GM06990 (cell line): ENCODE measurements at regions not wholly inside any gene's neighbourhood (a gene's known extent, or its start where the extent isn't known, plus 50 kb on each side); places are given as distances from the start of the nearest gene placed in this dataset.

Source experiments
- DNase-seq: peaks from one replicate; pipeline ENCODE4 v3.0.0-alpha.2; 2011; ENCODE audit not compliant: insufficient read length; ENCODE audit errors: extremely low read depth
- H3K27me3 ChIP-seq: replicated peaks from 2 replicates; pipeline ENCODE4 v1.6.0; 2011; ENCODE audit warnings: low read length; ENCODE audit not compliant: control insufficient read depth, insufficient read depth
- H3K36me3 ChIP-seq: 2 replicates; pipeline ENCODE4 v1.5.1; 2011; ENCODE audit warnings: low read length; ENCODE audit not compliant: control insufficient read depth, insufficient read depth
- H3K4me3 ChIP-seq: replicated peaks from 2 replicates; pipeline ENCODE4 v1.5.1; 2011; ENCODE audit warnings: low read depth, mild to moderate bottlenecking, control low read depth, low read length
- TF ChIP-seq, protein P1 (sequence below): IDR thresholded peaks from 2 replicates; pipeline ENCODE4 v1.5.1; 2011; ENCODE audit warnings: low read length, control low read depth, mild to moderate bottlenecking, inconsistent platforms; ENCODE audit not compliant: insufficient read depth, poor library complexity, severe bottlenecking

DNA sequence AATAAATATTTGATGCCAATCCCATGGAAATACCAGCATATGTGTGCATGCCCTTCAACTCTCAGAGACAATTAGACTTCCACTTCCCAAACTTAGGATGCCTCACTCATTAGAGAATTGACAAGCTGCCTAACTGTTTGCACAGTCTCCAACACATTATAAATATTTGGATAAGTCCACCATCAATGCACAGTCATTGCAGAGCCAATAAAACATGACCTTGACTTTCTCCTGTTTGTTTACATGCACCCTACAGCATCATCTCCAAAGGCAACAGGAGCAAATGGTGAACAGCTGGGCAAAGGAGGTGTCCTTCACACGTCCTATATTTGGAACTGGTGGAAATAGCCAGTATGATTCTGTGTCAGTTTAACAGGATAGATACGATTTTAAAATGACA, 804.4 kb upstream of the RBFOX1 start:
- H3K4me3 ChIP-seq = no peak overlapping the region
- H3K27me3 ChIP-seq = no peaks in the 10 kb centered on the region
- no peak for DNase-seq
- no peaks in the 10 kb centered on the region for H3K36me3 ChIP-seq
- TF ChIP-seq, protein P1, sequence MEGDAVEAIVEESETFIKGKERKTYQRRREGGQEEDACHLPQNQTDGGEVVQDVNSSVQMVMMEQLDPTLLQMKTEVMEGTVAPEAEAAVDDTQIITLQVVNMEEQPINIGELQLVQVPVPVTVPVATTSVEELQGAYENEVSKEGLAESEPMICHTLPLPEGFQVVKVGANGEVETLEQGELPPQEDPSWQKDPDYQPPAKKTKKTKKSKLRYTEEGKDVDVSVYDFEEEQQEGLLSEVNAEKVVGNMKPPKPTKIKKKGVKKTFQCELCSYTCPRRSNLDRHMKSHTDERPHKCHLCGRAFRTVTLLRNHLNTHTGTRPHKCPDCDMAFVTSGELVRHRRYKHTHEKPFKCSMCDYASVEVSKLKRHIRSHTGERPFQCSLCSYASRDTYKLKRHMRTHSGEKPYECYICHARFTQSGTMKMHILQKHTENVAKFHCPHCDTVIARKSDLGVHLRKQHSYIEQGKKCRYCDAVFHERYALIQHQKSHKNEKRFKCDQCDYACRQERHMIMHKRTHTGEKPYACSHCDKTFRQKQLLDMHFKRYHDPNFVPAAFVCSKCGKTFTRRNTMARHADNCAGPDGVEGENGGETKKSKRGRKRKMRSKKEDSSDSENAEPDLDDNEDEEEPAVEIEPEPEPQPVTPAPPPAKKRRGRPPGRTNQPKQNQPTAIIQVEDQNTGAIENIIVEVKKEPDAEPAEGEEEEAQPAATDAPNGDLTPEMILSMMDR = no peak

DNA sequence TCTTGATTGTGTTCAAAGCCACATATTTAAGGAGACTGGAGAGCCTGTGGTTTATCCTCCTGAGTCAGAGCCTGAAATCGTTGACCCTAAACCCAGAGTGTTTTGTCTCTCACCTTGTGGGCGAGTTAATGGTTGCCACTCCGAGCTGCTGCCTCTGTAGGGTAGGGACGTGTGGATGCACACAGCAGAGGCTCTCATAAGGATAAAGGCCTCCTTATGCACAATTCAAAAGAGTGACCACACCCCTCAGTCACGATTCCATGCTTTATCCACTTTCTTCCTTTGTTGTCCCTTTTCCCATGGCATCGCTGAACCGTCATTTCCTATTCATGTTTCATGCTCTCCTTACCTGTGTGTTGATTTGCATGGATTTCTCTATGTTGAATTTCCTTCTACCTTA, 805.0 kb upstream of the RBFOX1 start:
- H3K27me3 ChIP-seq = no peaks in the 10 kb centered on the region
- TF ChIP-seq, protein P1 = no peak
- H3K36me3 ChIP-seq = no peaks in the 10 kb centered on the region
- no peak for DNase-seq
- H3K4me3 ChIP-seq = no peak overlapping the region

DNA sequence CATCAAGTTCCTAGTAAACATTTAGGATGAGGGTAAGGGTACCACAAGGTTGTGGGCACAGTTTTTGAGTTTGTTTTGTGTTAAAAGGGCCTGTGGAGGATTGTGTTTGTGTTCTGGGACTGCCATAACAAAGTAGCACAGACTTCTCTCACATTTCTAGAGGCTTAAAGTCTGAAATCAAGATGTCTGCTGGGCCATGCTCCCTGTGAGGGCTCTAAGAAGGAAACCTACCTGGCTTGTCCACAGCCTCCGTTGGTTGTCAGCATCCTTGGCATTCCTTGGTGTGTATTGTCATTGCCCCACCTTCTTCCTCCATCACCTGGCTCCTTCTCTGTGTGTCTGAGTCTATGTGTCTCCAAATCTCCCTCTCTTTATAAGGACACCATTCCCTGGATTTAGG, 808.1 kb upstream of the RBFOX1 start:
- Histone ChIP-seq H3K4me3 (no peak overlapping the region), H3K36me3 (no peaks in the 10 kb centered on the region), H3K27me3 (no peaks in the 10 kb centered on the region)
- TF ChIP-seq, protein P1 = no peak
- DNase-seq = no peak

DNA sequence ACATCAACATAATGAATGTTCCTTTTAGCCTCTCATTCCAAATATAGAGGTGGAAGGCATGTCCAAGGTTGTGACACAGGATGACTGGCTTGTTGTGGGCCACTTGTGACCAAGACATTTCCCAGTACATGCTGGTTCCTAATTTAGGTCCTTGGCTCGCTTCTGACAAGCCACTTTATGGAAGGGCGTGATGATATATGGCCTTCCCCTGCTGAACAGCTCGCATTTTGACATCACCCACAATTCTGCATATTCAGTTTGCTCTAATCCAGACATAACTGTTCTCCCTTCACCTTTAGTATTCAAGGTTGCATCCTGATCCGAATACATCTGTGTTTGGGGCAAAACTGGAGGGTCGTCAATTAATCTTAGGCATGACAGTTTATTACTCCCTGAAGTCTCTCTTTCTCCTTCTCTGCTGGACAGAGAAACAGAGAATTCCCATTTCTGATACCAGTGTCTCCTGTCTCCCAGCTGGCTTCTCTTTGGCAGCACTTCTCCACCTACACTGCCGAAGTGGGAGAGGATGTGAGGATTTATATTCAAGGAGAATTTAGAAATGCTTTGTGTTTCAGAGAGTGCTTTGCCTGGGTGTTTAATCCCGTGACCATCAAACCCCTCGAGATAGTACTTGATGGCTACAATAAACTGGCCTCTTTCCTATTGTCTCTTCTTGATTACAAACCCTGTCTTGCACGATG, 815.5 kb upstream of the RBFOX1 start:
- DNase-seq = no peak
- no peaks in the 10 kb centered on the region for H3K36me3 ChIP-seq
- TF ChIP-seq, protein P1 = no peak
- H3K27me3 ChIP-seq = no peaks in the 10 kb centered on the region
- no peak overlapping the region for H3K4me3 ChIP-seq

DNA sequence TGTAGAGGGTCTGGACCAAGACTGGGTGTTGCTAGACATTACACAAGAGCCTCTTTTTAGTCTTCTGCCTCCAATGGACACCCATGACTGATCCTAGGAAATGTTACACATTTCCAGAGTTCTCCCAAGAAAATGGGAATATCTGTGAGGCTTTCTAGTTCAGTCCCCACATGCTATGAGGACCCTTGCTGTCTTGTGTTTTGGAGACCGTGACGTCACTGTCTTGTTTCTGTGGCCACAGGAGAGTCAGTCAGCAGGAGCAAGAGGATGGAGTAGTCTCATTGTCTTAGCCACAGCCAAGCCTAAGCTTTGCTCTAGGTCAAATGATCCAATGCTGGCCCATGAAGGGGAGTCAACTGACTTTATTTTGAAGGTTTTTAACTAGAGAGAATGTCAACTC, 820.1 kb upstream of the RBFOX1 start:
- Histone ChIP-seq H3K36me3 (no peaks in the 10 kb centered on the region), H3K27me3 (no peaks in the 10 kb centered on the region), H3K4me3 (no peak overlapping the region)
- TF ChIP-seq, protein P1 = no peak
- no peak for DNase-seq

DNA sequence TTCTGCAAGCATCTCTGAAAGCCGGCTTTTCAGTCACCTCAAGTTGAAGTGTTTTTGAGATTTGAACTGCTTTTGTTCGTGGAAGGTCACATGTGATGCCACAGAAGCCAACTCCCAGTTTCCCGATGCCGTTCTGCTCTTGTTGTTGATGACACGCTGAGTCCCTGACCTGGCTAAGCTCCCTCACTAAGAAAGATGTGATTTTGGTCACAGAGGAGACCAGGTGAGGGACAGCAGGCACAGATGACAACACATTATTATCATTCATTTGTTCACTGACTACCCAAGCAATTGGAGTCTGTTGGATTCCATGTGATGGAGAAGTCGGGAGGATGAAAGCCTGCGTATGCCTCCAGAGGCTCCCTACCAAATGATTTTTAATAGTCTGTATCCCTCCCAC, 822.4 kb upstream of the RBFOX1 start:
- Histone ChIP-seq H3K27me3 (no peaks in the 10 kb centered on the region), H3K4me3 (no peak overlapping the region), H3K36me3 (no peaks in the 10 kb centered on the region)
- TF ChIP-seq, protein P1 = no peak
- DNase-seq = no peak
